Breast epithelium (tissue), 4 donors: ENCODE measurements at regions not wholly inside any gene's neighbourhood (a gene's known extent, or its start where the extent isn't known, plus 50 kb on each side); places are given as distances from the start of the nearest gene placed in this dataset.
"Not testable (repeated sequence)": the region's sequence is repeated elsewhere in the genome, so short reads cannot be mapped to it uniquely, and the experiment has no call there.

Source experiments
- DNase-seq, 2 donors: peaks; one replicate each; pipeline ENCODE4 v3.0.0-alpha.2; 2019; ENCODE audit warnings: low spot score in 2 of 2
- H3K27ac ChIP-seq, 2 donors: fragments of 200-600 bp; sonication (generic) in 1 of 2; one replicate each; pipeline ENCODE4 v1.5.1; 2016 to 2019; ENCODE audit warnings: mild to moderate bottlenecking in 1 of 2
- H3K27me3 ChIP-seq, 2 donors: fragments of 200-600 bp; sonication (generic) in 1 of 2; one replicate each; pipeline versions ENCODE4 v1.5.1 to v1.6.0; 2017 to 2019; ENCODE audit warnings: control low read depth in 1 of 2, mild to moderate bottlenecking in 1 of 2
- H3K36me3 ChIP-seq: fragments of 200-600 bp; one replicate; pipeline ENCODE4 v1.5.1; 2019
- H3K4me1 ChIP-seq, 2 donors: fragments of 200-600 bp; sonication (generic); one replicate each; pipeline ENCODE4 v1.5.1; 2016 to 2019; ENCODE audit warnings: control low read depth in 1 of 2
- H3K4me3 ChIP-seq, 3 donors: fragments of 200-600 bp; sonication (generic); 1 replicate in 2 of 3; 2 replicates in 1 of 3; pipeline ENCODE4 v1.5.1; 2016 to 2019; ENCODE audit warnings: mild to moderate bottlenecking in 3 of 3, moderate library complexity in 2 of 3
- H3K9me3 ChIP-seq, 2 donors: fragments of 200-600 bp; sonication (generic) in 1 of 2; one replicate each; pipeline ENCODE4 v1.5.1; 2016 to 2019; ENCODE audit warnings: control low read depth in 1 of 2
- POLR2A ChIP-seq: fragments of 450-650 bp; IDR thresholded peaks from one replicate; pipeline ENCODE4 v1.6.1; 2016; ENCODE audit warnings: antibody characterized with exemption, mild to moderate bottlenecking, moderate library complexity
- POLR2AphosphoS5 ChIP-seq, 3 donors: sonication (generic); formaldehyde crosslinking; IDR thresholded peaks; one replicate each; pipeline ENCODE4 v1.6.1; 2017; ENCODE audit warnings: antibody characterized with exemption in 3 of 3
- intact Hi-C: fragments of 100-400 bp; cut with DNase I; formaldehyde crosslinking; loops from one replicate; pipeline ENCODE4 v1.15.1; 2023; ENCODE audit warnings: low total_unique reads
- TF ChIP-seq, protein P1 (sequence below), 3 donors: fragments of 450-650 bp; IDR thresholded peaks; one replicate each; pipeline ENCODE4 v1.5.1; 2016 to 2017; ENCODE audit warnings: antibody characterized with exemption in 3 of 3, mild to moderate bottlenecking in 3 of 3, moderate library complexity in 3 of 3

GRCh38 chrX:46117234-46117633 lies 428.0 kb downstream of the ZNF674 start:
- Histone ChIP-seq H3K27ac (no peak overlapping the region), H3K27me3 (peaks cover 0 to 8% of the 10 kb centered on the region in 2 donors), H3K36me3 (no peaks in the 10 kb centered on the region), H3K9me3 (peaks cover 5 to 13% of the 10 kb centered on the region in 2 donors), H3K4me1 (no peaks in the 10 kb centered on the region), H3K4me3 (no peak overlapping the region)
- TF ChIP-seq POLR2A (no peak), POLR2AphosphoS5 (IDR thresholded peaks at IDR 0.05) (no peak)
- TF ChIP-seq, protein P1, sequence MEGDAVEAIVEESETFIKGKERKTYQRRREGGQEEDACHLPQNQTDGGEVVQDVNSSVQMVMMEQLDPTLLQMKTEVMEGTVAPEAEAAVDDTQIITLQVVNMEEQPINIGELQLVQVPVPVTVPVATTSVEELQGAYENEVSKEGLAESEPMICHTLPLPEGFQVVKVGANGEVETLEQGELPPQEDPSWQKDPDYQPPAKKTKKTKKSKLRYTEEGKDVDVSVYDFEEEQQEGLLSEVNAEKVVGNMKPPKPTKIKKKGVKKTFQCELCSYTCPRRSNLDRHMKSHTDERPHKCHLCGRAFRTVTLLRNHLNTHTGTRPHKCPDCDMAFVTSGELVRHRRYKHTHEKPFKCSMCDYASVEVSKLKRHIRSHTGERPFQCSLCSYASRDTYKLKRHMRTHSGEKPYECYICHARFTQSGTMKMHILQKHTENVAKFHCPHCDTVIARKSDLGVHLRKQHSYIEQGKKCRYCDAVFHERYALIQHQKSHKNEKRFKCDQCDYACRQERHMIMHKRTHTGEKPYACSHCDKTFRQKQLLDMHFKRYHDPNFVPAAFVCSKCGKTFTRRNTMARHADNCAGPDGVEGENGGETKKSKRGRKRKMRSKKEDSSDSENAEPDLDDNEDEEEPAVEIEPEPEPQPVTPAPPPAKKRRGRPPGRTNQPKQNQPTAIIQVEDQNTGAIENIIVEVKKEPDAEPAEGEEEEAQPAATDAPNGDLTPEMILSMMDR (IDR thresholded peaks at IDR 0.05) = no peak
- intact Hi-C loops = no loop called here
- DNase-seq = no peak

DNA sequence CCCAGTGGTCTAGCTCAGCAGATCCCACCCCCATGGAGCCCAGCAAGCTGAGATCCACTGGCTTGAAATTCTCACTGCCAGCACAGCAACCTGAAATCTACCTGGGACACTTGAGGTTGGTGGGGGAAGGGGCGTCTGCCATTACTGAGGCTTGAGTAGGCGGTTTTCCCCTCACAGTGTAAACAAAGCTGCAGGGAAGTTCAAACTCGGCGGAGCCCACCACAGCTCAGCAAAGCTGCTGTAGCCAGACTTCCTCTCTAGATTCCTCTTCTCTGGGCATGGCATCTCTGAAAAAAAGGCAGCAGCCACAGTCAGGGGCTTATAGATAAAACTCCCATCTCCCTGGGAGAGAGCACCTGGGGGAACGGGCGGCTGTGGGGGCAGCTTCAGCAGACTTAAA lies 457.9 kb downstream of the ZNF674 start:
- H3K36me3 ChIP-seq, H3K4me1 ChIP-seq, H3K27ac ChIP-seq, intact Hi-C loops, DNase-seq, H3K4me3 ChIP-seq: not testable (repeated sequence)
- Histone ChIP-seq H3K27me3 (peaks cover 0 to 31% of the 10 kb centered on the region in 2 donors), H3K9me3 (peaks cover 4 to 14% of the 10 kb centered on the region in 2 donors)

- H3K27ac ChIP-seq, H3K4me1 ChIP-seq, H3K4me3 ChIP-seq, intact Hi-C loops, H3K36me3 ChIP-seq, DNase-seq: not testable (repeated sequence)
- peaks cover 7 to 21% of the 10 kb centered on the region in 2 donors for H3K9me3 ChIP-seq
- H3K27me3 ChIP-seq = peaks cover 0 to 10% of the 10 kb centered on the region in 2 donors
These were observed 465.1 kb downstream of the ZNF674 start for GRCh38 chrX:46080121-46080520.

DNA sequence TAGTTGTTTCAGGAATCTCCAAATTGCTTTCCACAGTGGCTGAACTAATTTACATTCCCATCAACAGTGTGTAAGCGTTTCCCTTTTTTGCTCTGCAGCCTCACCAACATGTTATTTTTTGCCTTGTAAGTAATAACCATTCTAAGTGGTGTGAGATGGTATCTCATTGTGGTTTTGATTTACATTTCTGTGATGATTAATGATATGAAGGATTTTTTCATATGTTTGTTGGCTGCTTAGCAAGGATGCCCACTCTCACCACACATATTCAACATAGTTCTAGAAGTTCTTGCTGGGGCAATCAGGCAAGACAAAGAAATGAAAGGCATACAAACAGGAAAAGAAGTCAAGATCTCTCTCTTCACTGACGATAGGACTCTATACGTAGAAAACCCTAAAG lies 472.4 kb downstream of the ZNF674 start:
- TF ChIP-seq POLR2A = no peak
- no peak for TF ChIP-seq POLR2AphosphoS5 (IDR thresholded peaks at IDR 0.05)
- TF ChIP-seq, protein P1 (IDR thresholded peaks at IDR 0.05) = no peak
- H3K9me3 ChIP-seq = peaks cover 0 to 11% of the 10 kb centered on the region in 2 donors
- no peak overlapping the region for H3K4me3 ChIP-seq
- intact Hi-C loops = no loop called here
- no peaks in the 10 kb centered on the region for H3K27me3 ChIP-seq
- no peak overlapping the region for H3K27ac ChIP-seq
- no peaks in the 10 kb centered on the region for H3K36me3 ChIP-seq
- no peak for DNase-seq
- no peaks in the 10 kb centered on the region for H3K4me1 ChIP-seq

DNA sequence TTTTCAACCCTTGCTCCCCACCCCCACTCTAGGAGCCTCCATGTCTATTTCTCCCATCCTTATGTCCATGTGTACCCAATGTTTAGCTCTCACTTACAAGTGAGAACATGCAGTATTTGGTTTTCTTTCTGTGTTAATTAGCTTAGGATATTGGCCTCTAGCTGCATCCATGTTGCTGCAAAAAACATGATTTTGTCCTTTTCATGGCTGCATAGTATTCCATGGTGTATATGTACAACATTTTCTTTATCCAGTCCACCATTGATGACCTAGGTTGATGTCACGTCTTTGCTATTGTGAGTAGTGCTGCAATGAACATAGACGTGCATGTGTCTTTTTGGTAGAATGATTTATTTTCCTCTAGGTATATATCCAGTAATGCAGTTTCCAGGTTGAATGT lies 472.8 kb downstream of the ZNF674 start:
- intact Hi-C loops = no loop called here
- Histone ChIP-seq H3K27ac (no peak overlapping the region), H3K9me3 (peaks cover 0 to 11% of the 10 kb centered on the region in 2 donors), H3K4me1 (no peaks in the 10 kb centered on the region), H3K27me3 (no peaks in the 10 kb centered on the region), H3K4me3 (no peak overlapping the region), H3K36me3 (no peaks in the 10 kb centered on the region)
- no peak for TF ChIP-seq POLR2A
- TF ChIP-seq, protein P1 (IDR thresholded peaks at IDR 0.05) = no peak
- no peak for TF ChIP-seq POLR2AphosphoS5 (IDR thresholded peaks at IDR 0.05)
- no peak for DNase-seq

GRCh38 chrX:46070421-46070820 lies 474.8 kb downstream of the ZNF674 start:
- Histone ChIP-seq H3K9me3 (peaks cover 0 to 11% of the 10 kb centered on the region in 2 donors), H3K4me1 (no peaks in the 10 kb centered on the region), H3K27ac (no peak overlapping the region), H3K36me3 (no peaks in the 10 kb centered on the region), H3K4me3 (no peak overlapping the region), H3K27me3 (no peaks in the 10 kb centered on the region)
- TF ChIP-seq, protein P1 (IDR thresholded peaks at IDR 0.05) = no peak
- no peak for DNase-seq
- intact Hi-C loops = no loop called here
